GM23338 (cell line): ENCODE measurements at regions not wholly inside any gene's neighbourhood (a gene's known extent, or its start where the extent isn't known, plus 50 kb on each side); places are given as distances from the start of the nearest gene placed in this dataset.

Source experiments
- CREB1 ChIP-seq: fragments of 250-450 bp; sonication (Bioruptor Pico); IDR thresholded peaks from 2 replicates; pipeline ENCODE4 v1.5.0; 2020; ENCODE audit warnings: low read depth, mild to moderate bottlenecking, moderate library complexity
- ETS1 ChIP-seq: IDR thresholded peaks from 2 replicates; pipeline ENCODE4 v1.6.1; 2016; ENCODE audit warnings: antibody characterized with exemption
- EZH2 ChIP-seq: fragments of 200-600 bp; sonication (generic); IDR thresholded peaks from one replicate; pipeline ENCODE4 v1.8.0; 2017; ENCODE audit warnings: antibody characterized with exemption, mild to moderate bottlenecking, low read depth; ENCODE audit not compliant: unreplicated experiment
- EZH2phosphoT487 ChIP-seq: fragments of 200-600 bp; sonication (generic); IDR thresholded peaks from one replicate; pipeline ENCODE4 v1.8.1; 2018; ENCODE audit warnings: antibody characterized with exemption; ENCODE audit not compliant: unreplicated experiment
- NANOG ChIP-seq: IDR thresholded peaks from 2 replicates; pipeline ENCODE4 v1.6.1; 2016; ENCODE audit warnings: antibody characterized with exemption, borderline replicate concordance
- POLR2AphosphoS5 ChIP-seq: IDR thresholded peaks from 2 replicates; pipeline ENCODE4 v1.6.1; 2016; ENCODE audit warnings: antibody characterized with exemption, low read depth
- REST ChIP-seq: IDR thresholded peaks from one replicate; pipeline ENCODE4 v1.6.1; 2018; ENCODE audit warnings: antibody characterized with exemption; ENCODE audit not compliant: unreplicated experiment
- STAT1 ChIP-seq: IDR thresholded peaks from one replicate; pipeline ENCODE4 v1.6.1; 2016; ENCODE audit warnings: antibody characterized with exemption; ENCODE audit not compliant: unreplicated experiment
- ZNF462 ChIP-seq: fragments of 250-450 bp; sonication (Bioruptor Pico); IDR thresholded peaks from 2 replicates; pipeline ENCODE4 v1.5.0; 2020; ENCODE audit warnings: mild to moderate bottlenecking, moderate library complexity
- TF ChIP-seq, protein P1 (sequence below), 2 experiments: fragments of 200-600 bp in 1 of 2; sonication (generic) in 1 of 2; conservative IDR thresholded peaks; 2 replicates each; pipeline versions ENCODE4 v1.5.1 to v1.6.1; 2016 to 2017; ENCODE audit warnings: antibody characterized with exemption in 2 of 2, low read depth in 2 of 2, mild to moderate bottlenecking in 2 of 2, moderate library complexity in 1 of 2

DNA sequence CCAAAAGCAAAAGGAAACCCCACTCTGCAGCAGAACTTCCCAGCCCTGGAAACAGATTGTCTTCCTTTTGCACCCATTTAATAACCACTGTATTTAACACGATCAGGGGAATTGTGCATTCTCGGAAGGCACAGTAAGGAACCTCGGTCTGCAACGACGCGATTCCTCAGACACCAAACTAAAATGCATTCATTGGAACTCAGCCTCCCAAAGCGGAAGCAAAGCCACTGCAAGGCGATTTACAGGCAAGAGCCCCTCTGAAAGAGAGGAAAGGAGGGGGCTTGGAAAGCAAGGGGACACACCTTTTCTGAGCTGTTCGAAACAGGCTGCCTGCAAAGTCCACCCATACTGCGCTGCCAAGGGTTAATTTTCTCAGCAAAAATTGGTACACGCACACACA lies 297.7 kb downstream of the OMA1 start:
- TF ChIP-seq, protein P1, sequence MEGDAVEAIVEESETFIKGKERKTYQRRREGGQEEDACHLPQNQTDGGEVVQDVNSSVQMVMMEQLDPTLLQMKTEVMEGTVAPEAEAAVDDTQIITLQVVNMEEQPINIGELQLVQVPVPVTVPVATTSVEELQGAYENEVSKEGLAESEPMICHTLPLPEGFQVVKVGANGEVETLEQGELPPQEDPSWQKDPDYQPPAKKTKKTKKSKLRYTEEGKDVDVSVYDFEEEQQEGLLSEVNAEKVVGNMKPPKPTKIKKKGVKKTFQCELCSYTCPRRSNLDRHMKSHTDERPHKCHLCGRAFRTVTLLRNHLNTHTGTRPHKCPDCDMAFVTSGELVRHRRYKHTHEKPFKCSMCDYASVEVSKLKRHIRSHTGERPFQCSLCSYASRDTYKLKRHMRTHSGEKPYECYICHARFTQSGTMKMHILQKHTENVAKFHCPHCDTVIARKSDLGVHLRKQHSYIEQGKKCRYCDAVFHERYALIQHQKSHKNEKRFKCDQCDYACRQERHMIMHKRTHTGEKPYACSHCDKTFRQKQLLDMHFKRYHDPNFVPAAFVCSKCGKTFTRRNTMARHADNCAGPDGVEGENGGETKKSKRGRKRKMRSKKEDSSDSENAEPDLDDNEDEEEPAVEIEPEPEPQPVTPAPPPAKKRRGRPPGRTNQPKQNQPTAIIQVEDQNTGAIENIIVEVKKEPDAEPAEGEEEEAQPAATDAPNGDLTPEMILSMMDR (conservative IDR thresholded peaks at IDR 0.05; ENCODE audit: low read depth in 2 of 2): no peak
- TF ChIP-seq POLR2AphosphoS5 (no peak), CREB1 (CRISPR knock-in tag) (no peak), EZH2phosphoT487 (no peak), EZH2 (no peak), ZNF462 (no peak), NANOG (no peak), REST (no peak), STAT1 (no peak), ETS1 (no peak)
